GM23338 (cell line): ENCODE measurements at regions not wholly inside any gene's neighbourhood (a gene's known extent, or its start where the extent isn't known, plus 50 kb on each side); places are given as distances from the start of the nearest gene placed in this dataset.

ENCODE experiments used
- ATAC-seq: fragments of 200-7000 bp; cut with Tn5 transposase; 3 replicates; pipeline ENCODE4 v1.9.1; 2020
- DNase-seq: peaks from one replicate; pipeline ENCODE4 v3.0.0-alpha.2; 2015; ENCODE audit warnings: low spot score
- H2AFZ ChIP-seq: fragments of 200-600 bp; sonication (generic); 2 replicates; pipeline ENCODE4 v1.8.0; 2016; ENCODE audit warnings: antibody characterized with exemption, mild to moderate bottlenecking, moderate library complexity
- H3F3A ChIP-seq: fragments of 200-600 bp; sonication (generic); replicated peaks from 2 replicates; pipeline ENCODE4 v1.8.0; 2017; ENCODE audit warnings: antibody characterized with exemption, mixed run types, low read depth
- H3K27ac ChIP-seq: fragments of 200-600 bp; sonication (generic); 2 replicates; pipeline ENCODE4 v1.6.1; 2016; ENCODE audit warnings: low read depth
- H3K27me3 ChIP-seq: fragments of 200-600 bp; sonication (generic); 2 replicates; pipeline ENCODE4 v1.8.0; 2016; ENCODE audit warnings: mild to moderate bottlenecking, mixed run types, moderate library complexity; ENCODE audit not compliant: insufficient read depth
- H3K36me3 ChIP-seq: fragments of 200-600 bp; sonication (generic); 2 replicates; pipeline ENCODE4 v1.8.0; 2016; ENCODE audit warnings: mild to moderate bottlenecking; ENCODE audit not compliant: insufficient read depth
- H3K4me1 ChIP-seq: fragments of 200-600 bp; sonication (generic); 2 replicates; pipeline ENCODE4 v1.8.0; 2016; ENCODE audit warnings: mild to moderate bottlenecking, moderate library complexity; ENCODE audit not compliant: insufficient read depth
- H3K4me2 ChIP-seq: fragments of 200-600 bp; sonication (generic); 2 replicates; pipeline ENCODE4 v1.7.1; 2017; ENCODE audit warnings: mixed run types
- H3K4me3 ChIP-seq: fragments of 200-600 bp; sonication (generic); 2 replicates; pipeline ENCODE4 v1.6.1; 2016; ENCODE audit warnings: mixed run types
- H3K79me2 ChIP-seq: fragments of 200-600 bp; sonication (generic); replicated peaks from 2 replicates; pipeline ENCODE4 v1.8.0; 2017; ENCODE audit warnings: mild to moderate bottlenecking; ENCODE audit not compliant: insufficient read depth
- H3K9me2 ChIP-seq: fragments of 200-600 bp; sonication (generic); 2 replicates; pipeline ENCODE4 v1.8.0; 2017; ENCODE audit not compliant: insufficient read depth
- H4K20me1 ChIP-seq: fragments of 200-600 bp; sonication (generic); replicated peaks from 2 replicates; pipeline ENCODE4 v1.8.0; 2017; ENCODE audit warnings: mild to moderate bottlenecking; ENCODE audit not compliant: insufficient read depth
- H3K27ac Mint-ChIP-seq: 2 replicates; pipeline ENCODE4 v1.8.0; 2020; ENCODE audit warnings: inconsistent platforms, mild to moderate bottlenecking, moderate library complexity, mixed read lengths
- H3K27me3 Mint-ChIP-seq: 3 replicates; pipeline ENCODE4 v1.8.0; 2022; ENCODE audit warnings: low read depth, mild to moderate bottlenecking, moderate library complexity, mixed read lengths, inconsistent platforms; ENCODE audit not compliant: insufficient read depth, poor library complexity
- H3K36me3 Mint-ChIP-seq: 3 replicates; pipeline ENCODE4 v1.8.0; 2021; ENCODE audit warnings: low read depth, mild to moderate bottlenecking, inconsistent platforms, moderate library complexity, mixed read lengths
- H3K4me1 Mint-ChIP-seq: 3 replicates; pipeline ENCODE4 v1.8.0; 2020; ENCODE audit warnings: mild to moderate bottlenecking, inconsistent platforms, mixed read lengths
- H3K4me3 Mint-ChIP-seq: 3 replicates; pipeline ENCODE4 v1.8.0; 2021; ENCODE audit warnings: moderate library complexity, mild to moderate bottlenecking, inconsistent platforms, mixed read lengths
- H3K9me3 Mint-ChIP-seq: 3 replicates; pipeline ENCODE4 v1.8.0; 2020; ENCODE audit warnings: moderate library complexity, mild to moderate bottlenecking, inconsistent platforms, mixed read lengths
- CREB1 ChIP-seq: fragments of 250-450 bp; sonication (Bioruptor Pico); IDR thresholded peaks from 2 replicates; pipeline ENCODE4 v1.5.0; 2020; ENCODE audit warnings: low read depth, mild to moderate bottlenecking, moderate library complexity
- EZH2 ChIP-seq: fragments of 200-600 bp; sonication (generic); IDR thresholded peaks from one replicate; pipeline ENCODE4 v1.8.0; 2017; ENCODE audit warnings: antibody characterized with exemption, mild to moderate bottlenecking, low read depth; ENCODE audit not compliant: unreplicated experiment
- EZH2phosphoT487 ChIP-seq: fragments of 200-600 bp; sonication (generic); IDR thresholded peaks from one replicate; pipeline ENCODE4 v1.8.1; 2018; ENCODE audit warnings: antibody characterized with exemption; ENCODE audit not compliant: unreplicated experiment
- JUNB ChIP-seq: IDR thresholded peaks from one replicate; pipeline ENCODE4 v1.6.1; 2016; ENCODE audit warnings: antibody characterized with exemption; ENCODE audit not compliant: unreplicated experiment
- NANOG ChIP-seq: IDR thresholded peaks from 2 replicates; pipeline ENCODE4 v1.6.1; 2016; ENCODE audit warnings: antibody characterized with exemption, borderline replicate concordance
- POLR2AphosphoS5 ChIP-seq: IDR thresholded peaks from 2 replicates; pipeline ENCODE4 v1.6.1; 2016; ENCODE audit warnings: antibody characterized with exemption, low read depth
- STAT1 ChIP-seq: IDR thresholded peaks from one replicate; pipeline ENCODE4 v1.6.1; 2016; ENCODE audit warnings: antibody characterized with exemption; ENCODE audit not compliant: unreplicated experiment
- ZNF114 ChIP-seq: fragments of 250-450 bp; sonication (Bioruptor Pico); IDR thresholded peaks from 2 replicates; pipeline ENCODE4 v1.5.0; 2020; ENCODE audit warnings: mild to moderate bottlenecking, moderate library complexity
- ZNF331 ChIP-seq: fragments of 250-450 bp; sonication (Bioruptor Pico); IDR thresholded peaks from 2 replicates; pipeline ENCODE4 v1.5.0; 2020; ENCODE audit warnings: low read depth, mild to moderate bottlenecking, moderate library complexity
- TF ChIP-seq, protein P1 (sequence below): IDR thresholded peaks from one replicate; pipeline ENCODE4 v1.6.1; 2018; ENCODE audit warnings: antibody characterized with exemption; ENCODE audit not compliant: unreplicated experiment
- TF ChIP-seq, protein P2 (sequence below), 2 experiments: fragments of 200-600 bp in 1 of 2; sonication (generic) in 1 of 2; conservative IDR thresholded peaks; 2 replicates each; pipeline versions ENCODE4 v1.5.1 to v1.6.1; 2016 to 2017; ENCODE audit warnings: antibody characterized with exemption in 2 of 2, low read depth in 2 of 2, mild to moderate bottlenecking in 2 of 2, moderate library complexity in 1 of 2
- TF ChIP-seq, protein P3 (sequence below): fragments of 250-450 bp; sonication (Bioruptor Pico); IDR thresholded peaks from 2 replicates; pipeline ENCODE4 v1.5.0; 2020; ENCODE audit warnings: mild to moderate bottlenecking, moderate library complexity
- TF ChIP-seq, protein P4 (sequence below): IDR thresholded peaks from 2 replicates; pipeline ENCODE4 v1.6.1; 2016; ENCODE audit warnings: antibody characterized with exemption

DNA sequence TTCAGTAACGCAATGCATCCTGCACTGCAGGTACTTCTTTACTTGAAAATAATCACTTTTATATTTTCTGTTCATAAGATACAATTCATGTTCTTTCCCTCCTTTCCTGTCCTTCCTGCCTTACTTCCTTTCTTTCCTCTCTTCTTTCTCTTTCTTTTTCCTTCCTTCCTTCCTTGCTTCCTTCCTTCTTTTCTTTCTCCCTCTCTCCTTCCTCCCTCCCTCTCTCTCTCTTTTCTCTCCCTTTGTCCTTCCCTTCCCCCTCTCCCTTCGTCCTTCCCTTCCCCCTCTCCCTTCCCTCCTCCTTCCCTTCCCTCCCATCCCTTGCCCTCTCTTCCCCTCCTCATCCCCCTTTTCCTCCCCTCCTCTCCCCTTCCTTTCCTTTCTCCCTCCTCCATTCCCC lies 227.8 kb upstream of the KLF6 start:
- Histone ChIP-seq H2AFZ (no peak overlapping the region), H3K4me2 (no peak overlapping the region), H3K4me3 (no peak overlapping the region), H4K20me1 (no peaks in the 10 kb centered on the region), H3F3A (no peaks in the 10 kb centered on the region), H3K9me2 (peaks cover 4% of the 10 kb centered on the region), H3K27me3 (no peaks in the 10 kb centered on the region), H3K36me3 (no peaks in the 10 kb centered on the region), H3K27ac (no peak overlapping the region), H3K4me1 (peaks cover 6% of the 10 kb centered on the region), H3K79me2 (no peaks in the 10 kb centered on the region)
- Mint-ChIP-seq H3K36me3 (0 out of 3 replicates have a peak, but pooled peaks cover 2% of the 10 kb centered on the region), H3K27ac (no peak overlapping the region), H3K27me3 (no peaks in the 10 kb centered on the region), H3K4me3 (no peak overlapping the region), H3K9me3 (no peaks in the 10 kb centered on the region; the same call in 2 of the 3 replicates), H3K4me1 (peaks cover 10% of the 10 kb centered on the region)
- DNase-seq (no peak), ATAC-seq (no peak)
- TF ChIP-seq NANOG (no peak), ZNF331 (CRISPR knock-in tag) (no peak), POLR2AphosphoS5 (no peak), JUNB (no peak), CREB1 (CRISPR knock-in tag) (no peak), EZH2 (no peak), STAT1 (no peak), ZNF114 (CRISPR knock-in tag) (no peak), EZH2phosphoT487 (no peak)
- TF ChIP-seq, protein P1, sequence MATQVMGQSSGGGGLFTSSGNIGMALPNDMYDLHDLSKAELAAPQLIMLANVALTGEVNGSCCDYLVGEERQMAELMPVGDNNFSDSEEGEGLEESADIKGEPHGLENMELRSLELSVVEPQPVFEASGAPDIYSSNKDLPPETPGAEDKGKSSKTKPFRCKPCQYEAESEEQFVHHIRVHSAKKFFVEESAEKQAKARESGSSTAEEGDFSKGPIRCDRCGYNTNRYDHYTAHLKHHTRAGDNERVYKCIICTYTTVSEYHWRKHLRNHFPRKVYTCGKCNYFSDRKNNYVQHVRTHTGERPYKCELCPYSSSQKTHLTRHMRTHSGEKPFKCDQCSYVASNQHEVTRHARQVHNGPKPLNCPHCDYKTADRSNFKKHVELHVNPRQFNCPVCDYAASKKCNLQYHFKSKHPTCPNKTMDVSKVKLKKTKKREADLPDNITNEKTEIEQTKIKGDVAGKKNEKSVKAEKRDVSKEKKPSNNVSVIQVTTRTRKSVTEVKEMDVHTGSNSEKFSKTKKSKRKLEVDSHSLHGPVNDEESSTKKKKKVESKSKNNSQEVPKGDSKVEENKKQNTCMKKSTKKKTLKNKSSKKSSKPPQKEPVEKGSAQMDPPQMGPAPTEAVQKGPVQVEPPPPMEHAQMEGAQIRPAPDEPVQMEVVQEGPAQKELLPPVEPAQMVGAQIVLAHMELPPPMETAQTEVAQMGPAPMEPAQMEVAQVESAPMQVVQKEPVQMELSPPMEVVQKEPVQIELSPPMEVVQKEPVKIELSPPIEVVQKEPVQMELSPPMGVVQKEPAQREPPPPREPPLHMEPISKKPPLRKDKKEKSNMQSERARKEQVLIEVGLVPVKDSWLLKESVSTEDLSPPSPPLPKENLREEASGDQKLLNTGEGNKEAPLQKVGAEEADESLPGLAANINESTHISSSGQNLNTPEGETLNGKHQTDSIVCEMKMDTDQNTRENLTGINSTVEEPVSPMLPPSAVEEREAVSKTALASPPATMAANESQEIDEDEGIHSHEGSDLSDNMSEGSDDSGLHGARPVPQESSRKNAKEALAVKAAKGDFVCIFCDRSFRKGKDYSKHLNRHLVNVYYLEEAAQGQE = no peak
- TF ChIP-seq, protein P2, sequence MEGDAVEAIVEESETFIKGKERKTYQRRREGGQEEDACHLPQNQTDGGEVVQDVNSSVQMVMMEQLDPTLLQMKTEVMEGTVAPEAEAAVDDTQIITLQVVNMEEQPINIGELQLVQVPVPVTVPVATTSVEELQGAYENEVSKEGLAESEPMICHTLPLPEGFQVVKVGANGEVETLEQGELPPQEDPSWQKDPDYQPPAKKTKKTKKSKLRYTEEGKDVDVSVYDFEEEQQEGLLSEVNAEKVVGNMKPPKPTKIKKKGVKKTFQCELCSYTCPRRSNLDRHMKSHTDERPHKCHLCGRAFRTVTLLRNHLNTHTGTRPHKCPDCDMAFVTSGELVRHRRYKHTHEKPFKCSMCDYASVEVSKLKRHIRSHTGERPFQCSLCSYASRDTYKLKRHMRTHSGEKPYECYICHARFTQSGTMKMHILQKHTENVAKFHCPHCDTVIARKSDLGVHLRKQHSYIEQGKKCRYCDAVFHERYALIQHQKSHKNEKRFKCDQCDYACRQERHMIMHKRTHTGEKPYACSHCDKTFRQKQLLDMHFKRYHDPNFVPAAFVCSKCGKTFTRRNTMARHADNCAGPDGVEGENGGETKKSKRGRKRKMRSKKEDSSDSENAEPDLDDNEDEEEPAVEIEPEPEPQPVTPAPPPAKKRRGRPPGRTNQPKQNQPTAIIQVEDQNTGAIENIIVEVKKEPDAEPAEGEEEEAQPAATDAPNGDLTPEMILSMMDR (conservative IDR thresholded peaks at IDR 0.05; ENCODE audit: low read depth in 2 of 2) = no peak
- TF ChIP-seq, protein P3, sequence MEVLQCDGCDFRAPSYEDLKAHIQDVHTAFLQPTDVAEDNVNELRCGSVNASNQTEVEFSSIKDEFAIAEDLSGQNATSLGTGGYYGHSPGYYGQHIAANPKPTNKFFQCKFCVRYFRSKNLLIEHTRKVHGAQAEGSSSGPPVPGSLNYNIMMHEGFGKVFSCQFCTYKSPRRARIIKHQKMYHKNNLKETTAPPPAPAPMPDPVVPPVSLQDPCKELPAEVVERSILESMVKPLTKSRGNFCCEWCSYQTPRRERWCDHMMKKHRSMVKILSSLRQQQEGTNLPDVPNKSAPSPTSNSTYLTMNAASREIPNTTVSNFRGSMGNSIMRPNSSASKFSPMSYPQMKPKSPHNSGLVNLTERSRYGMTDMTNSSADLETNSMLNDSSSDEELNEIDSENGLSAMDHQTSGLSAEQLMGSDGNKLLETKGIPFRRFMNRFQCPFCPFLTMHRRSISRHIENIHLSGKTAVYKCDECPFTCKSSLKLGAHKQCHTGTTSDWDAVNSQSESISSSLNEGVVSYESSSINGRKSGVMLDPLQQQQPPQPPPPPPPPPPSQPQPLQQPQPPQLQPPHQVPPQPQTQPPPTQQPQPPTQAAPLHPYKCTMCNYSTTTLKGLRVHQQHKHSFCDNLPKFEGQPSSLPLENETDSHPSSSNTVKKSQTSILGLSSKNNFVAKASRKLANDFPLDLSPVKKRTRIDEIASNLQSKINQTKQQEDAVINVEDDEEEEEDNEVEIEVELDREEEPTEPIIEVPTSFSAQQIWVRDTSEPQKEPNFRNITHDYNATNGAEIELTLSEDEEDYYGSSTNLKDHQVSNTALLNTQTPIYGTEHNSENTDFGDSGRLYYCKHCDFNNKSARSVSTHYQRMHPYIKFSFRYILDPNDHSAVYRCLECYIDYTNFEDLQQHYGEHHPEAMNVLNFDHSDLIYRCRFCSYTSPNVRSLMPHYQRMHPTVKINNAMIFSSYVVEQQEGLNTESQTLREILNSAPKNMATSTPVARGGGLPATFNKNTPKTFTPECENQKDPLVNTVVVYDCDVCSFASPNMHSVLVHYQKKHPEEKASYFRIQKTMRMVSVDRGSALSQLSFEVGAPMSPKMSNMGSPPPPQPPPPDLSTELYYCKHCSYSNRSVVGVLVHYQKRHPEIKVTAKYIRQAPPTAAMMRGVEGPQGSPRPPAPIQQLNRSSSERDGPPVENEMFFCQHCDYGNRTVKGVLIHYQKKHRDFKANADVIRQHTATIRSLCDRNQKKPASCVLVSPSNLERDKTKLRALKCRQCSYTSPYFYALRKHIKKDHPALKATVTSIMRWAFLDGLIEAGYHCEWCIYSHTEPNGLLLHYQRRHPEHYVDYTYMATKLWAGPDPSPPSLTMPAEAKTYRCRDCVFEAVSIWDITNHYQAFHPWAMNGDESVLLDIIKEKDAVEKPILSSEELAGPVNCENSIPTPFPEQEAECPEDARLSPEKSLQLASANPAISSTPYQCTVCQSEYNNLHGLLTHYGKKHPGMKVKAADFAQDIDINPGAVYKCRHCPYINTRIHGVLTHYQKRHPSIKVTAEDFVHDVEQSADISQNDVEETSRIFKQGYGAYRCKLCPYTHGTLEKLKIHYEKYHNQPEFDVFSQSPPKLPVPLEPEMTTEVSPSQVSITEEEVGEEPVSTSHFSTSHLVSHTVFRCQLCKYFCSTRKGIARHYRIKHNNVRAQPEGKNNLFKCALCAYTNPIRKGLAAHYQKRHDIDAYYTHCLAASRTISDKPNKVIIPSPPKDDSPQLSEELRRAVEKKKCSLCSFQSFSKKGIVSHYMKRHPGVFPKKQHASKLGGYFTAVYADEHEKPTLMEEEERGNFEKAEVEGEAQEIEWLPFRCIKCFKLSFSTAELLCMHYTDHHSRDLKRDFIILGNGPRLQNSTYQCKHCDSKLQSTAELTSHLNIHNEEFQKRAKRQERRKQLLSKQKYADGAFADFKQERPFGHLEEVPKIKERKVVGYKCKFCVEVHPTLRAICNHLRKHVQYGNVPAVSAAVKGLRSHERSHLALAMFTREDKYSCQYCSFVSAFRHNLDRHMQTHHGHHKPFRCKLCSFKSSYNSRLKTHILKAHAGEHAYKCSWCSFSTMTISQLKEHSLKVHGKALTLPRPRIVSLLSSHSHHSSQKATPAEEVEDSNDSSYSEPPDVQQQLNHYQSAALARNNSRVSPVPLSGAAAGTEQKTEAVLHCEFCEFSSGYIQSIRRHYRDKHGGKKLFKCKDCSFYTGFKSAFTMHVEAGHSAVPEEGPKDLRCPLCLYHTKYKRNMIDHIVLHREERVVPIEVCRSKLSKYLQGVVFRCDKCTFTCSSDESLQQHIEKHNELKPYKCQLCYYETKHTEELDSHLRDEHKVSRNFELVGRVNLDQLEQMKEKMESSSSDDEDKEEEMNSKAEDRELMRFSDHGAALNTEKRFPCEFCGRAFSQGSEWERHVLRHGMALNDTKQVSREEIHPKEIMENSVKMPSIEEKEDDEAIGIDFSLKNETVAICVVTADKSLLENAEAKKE (CRISPR knock-in tag) = no peak
- TF ChIP-seq, protein P4, sequence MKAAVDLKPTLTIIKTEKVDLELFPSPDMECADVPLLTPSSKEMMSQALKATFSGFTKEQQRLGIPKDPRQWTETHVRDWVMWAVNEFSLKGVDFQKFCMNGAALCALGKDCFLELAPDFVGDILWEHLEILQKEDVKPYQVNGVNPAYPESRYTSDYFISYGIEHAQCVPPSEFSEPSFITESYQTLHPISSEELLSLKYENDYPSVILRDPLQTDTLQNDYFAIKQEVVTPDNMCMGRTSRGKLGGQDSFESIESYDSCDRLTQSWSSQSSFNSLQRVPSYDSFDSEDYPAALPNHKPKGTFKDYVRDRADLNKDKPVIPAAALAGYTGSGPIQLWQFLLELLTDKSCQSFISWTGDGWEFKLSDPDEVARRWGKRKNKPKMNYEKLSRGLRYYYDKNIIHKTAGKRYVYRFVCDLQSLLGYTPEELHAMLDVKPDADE = no peak
